Fibroblast of lung (primary cell): ENCODE measurements at regions not wholly inside any gene's neighbourhood (a gene's known extent, or its start where the extent isn't known, plus 50 kb on each side); places are given as distances from the start of the nearest gene placed in this dataset.

Source experiments
- DNase-seq, 2 donors: peaks; one replicate each; pipeline versions ENCODE4 v3.0.0 to v3.0.0-alpha.2; 2010; ENCODE audit warnings: low read depth in 2 of 2
- H2AFZ ChIP-seq: 2 replicates; pipeline ENCODE4 v1.5.1; 2012; ENCODE audit warnings: low read length, control low read depth, inconsistent platforms
- H3K27ac ChIP-seq: 2 replicates; pipeline ENCODE4 v1.5.1; 2011; ENCODE audit warnings: low read length, control low read depth; ENCODE audit not compliant: insufficient read depth
- H3K27me3 ChIP-seq: 2 replicates; pipeline ENCODE4 v1.5.1; 2011; ENCODE audit warnings: mild to moderate bottlenecking, low read length; ENCODE audit not compliant: control insufficient read depth, insufficient read depth
- H3K36me3 ChIP-seq: 2 replicates; pipeline ENCODE4 v1.5.1; 2011; ENCODE audit warnings: low read length; ENCODE audit not compliant: control insufficient read depth, insufficient read depth
- H3K4me1 ChIP-seq: 2 replicates; pipeline ENCODE4 v1.5.1; 2011; ENCODE audit warnings: low read length; ENCODE audit not compliant: control insufficient read depth, insufficient read depth; ENCODE audit errors: extremely low read depth
- H3K4me2 ChIP-seq: 2 replicates; pipeline ENCODE4 v1.5.1; 2011; ENCODE audit warnings: low read length, control low read depth; ENCODE audit not compliant: insufficient read depth; ENCODE audit errors: extremely low read depth
- H3K4me3 ChIP-seq, 4 experiments: fragments of 200-600 bp in 1 of 4; sonication (generic) in 1 of 4; replicated peaks in 1 of 4; 2 replicates each; pipeline ENCODE4 v1.5.1; 2011 to 2016; ENCODE audit warnings: low read length in 4 of 4, low read depth in 3 of 4, mild to moderate bottlenecking in 3 of 4, control low read depth in 2 of 4, inconsistent platforms in 1 of 4, mixed read lengths in 1 of 4; ENCODE audit not compliant: insufficient read depth in 1 of 4; ENCODE audit errors: control extremely low read depth in 1 of 4
- H3K79me2 ChIP-seq: 2 replicates; pipeline ENCODE4 v1.5.1; 2012; ENCODE audit warnings: mild to moderate bottlenecking, low read length, inconsistent platforms; ENCODE audit not compliant: control insufficient read depth, insufficient read depth
- H3K9ac ChIP-seq: 2 replicates; pipeline ENCODE4 v1.5.1; 2011; ENCODE audit warnings: mild to moderate bottlenecking, low read length, control low read depth; ENCODE audit not compliant: insufficient read depth
- H3K9me3 ChIP-seq: 2 replicates; pipeline ENCODE4 v1.5.1; 2012; ENCODE audit warnings: low read depth, low read length; ENCODE audit not compliant: control insufficient read depth, insufficient read depth
- H4K20me1 ChIP-seq: 2 replicates; pipeline ENCODE4 v1.5.1; 2011; ENCODE audit warnings: low read length; ENCODE audit not compliant: control insufficient read depth, insufficient read depth; ENCODE audit errors: extremely low read depth
- CTCF ChIP-seq, 2 donors: IDR thresholded peaks in 1 of 2; conservative IDR thresholded peaks in 1 of 2; 1 replicate in 1 of 2; 2 replicates in 1 of 2; pipeline ENCODE4 v1.5.1; 2011 to 2012; ENCODE audit warnings: low read length in 2 of 2, control low read depth in 1 of 2, inconsistent platforms in 1 of 2, low read depth in 1 of 2, mild to moderate bottlenecking in 1 of 2
- EZH2 ChIP-seq: IDR thresholded peaks from 2 replicates; pipeline ENCODE4 v1.5.1; 2012; ENCODE audit warnings: low read length, control low read depth, mild to moderate bottlenecking; ENCODE audit errors: missing control alignments

GRCh38 chr20:48567145-48567544 is 260.7 kb downstream of the PREX1 start:
- DNase-seq, result no peak

GRCh38 chr20:48564982-48565539 is 262.7 kb downstream of the PREX1 start:
- H3K4me2 ChIP-seq, result no peak overlapping the region
- H3K79me2 ChIP-seq, result no peaks in the 10 kb centered on the region
- H2AFZ ChIP-seq, result no peak overlapping the region
- no peak overlapping the region for H3K4me3 ChIP-seq
- no peaks in the 10 kb centered on the region for H3K36me3 ChIP-seq
- no peak overlapping the region for H3K9ac ChIP-seq
- H4K20me1 ChIP-seq, result no peaks in the 10 kb centered on the region
- no peak overlapping the region for H3K27ac ChIP-seq
- H3K27me3 ChIP-seq, result no peaks in the 10 kb centered on the region
- no peaks in the 10 kb centered on the region for H3K9me3 ChIP-seq
- H3K4me1 ChIP-seq, result no peaks in the 10 kb centered on the region
- TF ChIP-seq EZH2, result no peak
- no peak for TF ChIP-seq CTCF (conservative IDR thresholded peaks at IDR 0.05 in 1 of 2, IDR thresholded peaks at IDR 0.05 in 1 of 2; ENCODE audit: low read depth in 1 of 2, low read length in 2 of 2)
- no peak for DNase-seq

More at GRCh38 chr20:48567145-48567544, 260.7 kb downstream of the PREX1 start:
- Histone ChIP-seq H2AFZ (no peak overlapping the region), H3K27me3 (peaks cover 4% of the 10 kb centered on the region), H3K9me3 (no peaks in the 10 kb centered on the region), H3K4me1 (no peaks in the 10 kb centered on the region), H3K4me2 (no peak overlapping the region), H3K79me2 (no peaks in the 10 kb centered on the region), H3K36me3 (no peaks in the 10 kb centered on the region), H3K9ac (no peak overlapping the region), H4K20me1 (no peaks in the 10 kb centered on the region), H3K27ac (no peak overlapping the region), H3K4me3 (no peak overlapping the region)
- TF ChIP-seq CTCF (conservative IDR thresholded peaks at IDR 0.05 in 1 of 2, IDR thresholded peaks at IDR 0.05 in 1 of 2; ENCODE audit: low read depth in 1 of 2, low read length in 2 of 2), result no peak

- H2AFZ ChIP-seq, result no peak overlapping the region
These were observed 264.5 kb downstream of the PREX1 start for GRCh38 chr20:48563191-48563870.

More at GRCh38 chr20:48563191-48563870, 264.5 kb downstream of the PREX1 start:
- H3K27ac ChIP-seq, result no peak overlapping the region
- no peaks in the 10 kb centered on the region for H3K79me2 ChIP-seq
- no peaks in the 10 kb centered on the region for H3K9me3 ChIP-seq
- H3K9ac ChIP-seq, result no peak overlapping the region
- no peak for TF ChIP-seq EZH2
- no peak for TF ChIP-seq CTCF (conservative IDR thresholded peaks at IDR 0.05 in 1 of 2, IDR thresholded peaks at IDR 0.05 in 1 of 2; ENCODE audit: low read depth in 1 of 2, low read length in 2 of 2)
- DNase-seq, result no peak
- H3K36me3 ChIP-seq, result no peaks in the 10 kb centered on the region
- H3K4me2 ChIP-seq, result no peak overlapping the region
- no peaks in the 10 kb centered on the region for H4K20me1 ChIP-seq
- no peak overlapping the region for H3K4me3 ChIP-seq
- no peaks in the 10 kb centered on the region for H3K27me3 ChIP-seq
- no peaks in the 10 kb centered on the region for H3K4me1 ChIP-seq
